K562 (cell line): ENCODE measurements at regions not wholly inside any gene's neighbourhood (a gene's known extent, or its start where the extent isn't known, plus 50 kb on each side); places are given as distances from the start of the nearest gene placed in this dataset.

Experiments
- AFF1 ChIP-seq, 2 experiments: fragments of 450-650 bp; IDR thresholded peaks; 2 replicates each; pipeline ENCODE4 v1.6.1; 2018; ENCODE audit warnings: mild to moderate bottlenecking in 2 of 2, low read depth in 1 of 2; ENCODE audit not compliant: partially characterized antibody in 2 of 2
- BCOR ChIP-seq: fragments of 450-650 bp; IDR thresholded peaks from 2 replicates; pipeline ENCODE4 v1.6.1; 2016
- CBFA2T2 ChIP-seq: fragments of 450-650 bp; conservative IDR thresholded peaks from 2 replicates; pipeline ENCODE4 v1.6.1; 2017; ENCODE audit warnings: mild to moderate bottlenecking
- CBX3 ChIP-seq, 2 experiments: IDR thresholded peaks; 1 replicate in 1 of 2; 2 replicates in 1 of 2; pipeline ENCODE4 v1.6.1; 2012; ENCODE audit warnings: inconsistent platforms in 2 of 2, low read length in 2 of 2, borderline replicate concordance in 1 of 2, control low read depth in 1 of 2
- ETS1 ChIP-seq: conservative IDR thresholded peaks from 2 replicates; pipeline ENCODE4 v1.6.1; 2011; ENCODE audit warnings: low read depth, mild to moderate bottlenecking, low read length; ENCODE audit not compliant: control insufficient read depth
- HCFC1 ChIP-seq: IDR thresholded peaks from 2 replicates; pipeline ENCODE4 v1.6.1; 2012; ENCODE audit warnings: low read depth, low read length, improper control_type of control experiment
- HSF4 ChIP-seq: fragments of 250-450 bp; sonication (Bioruptor Pico); IDR thresholded peaks from 2 replicates; pipeline ENCODE4 v2.1.2; 2022; ENCODE audit warnings: mild to moderate bottlenecking, moderate library complexity, borderline replicate concordance
- POU5F1 ChIP-seq: fragments of 150-350 bp; IDR thresholded peaks from 2 replicates; pipeline ENCODE4 v1.6.1; 2014; ENCODE audit warnings: borderline replicate concordance, low read length, low read depth, mild to moderate bottlenecking; ENCODE audit not compliant: partially characterized antibody
- PRDM10 ChIP-seq: fragments of 450-650 bp; IDR thresholded peaks from 2 replicates; pipeline ENCODE4 v1.6.1; 2018; ENCODE audit not compliant: partially characterized antibody
- RBM39 ChIP-seq: fragments of 200-400 bp; formaldehyde crosslinking; optimal IDR thresholded peaks from 2 replicates; pipeline ENCODE3; 2018; ENCODE audit warnings: low read depth, low read length
- TEAD2 ChIP-seq: fragments of 450-650 bp; IDR thresholded peaks from 2 replicates; pipeline ENCODE4 v1.6.1; 2016; ENCODE audit warnings: missing genetic modification characterization, control low read depth, missing compliant biosample characterization
- UBTF ChIP-seq, 2 experiments: IDR thresholded peaks; 2 replicates each; pipeline ENCODE4 v1.6.1; 2012; ENCODE audit warnings: improper control_type of control experiment in 2 of 2, low read depth in 2 of 2, low read length in 2 of 2, borderline replicate concordance in 1 of 2
- ZNF561 ChIP-seq: fragments of 450-650 bp; formaldehyde crosslinking; conservative IDR thresholded peaks from 2 replicates; pipeline ENCODE4 v1.4.0; 2020; ENCODE audit warnings: mild to moderate bottlenecking, moderate library complexity
- ZSCAN32 ChIP-seq: fragments of 450-650 bp; formaldehyde crosslinking; IDR thresholded peaks from 2 replicates; pipeline ENCODE4 v1.4.0; 2020; ENCODE audit warnings: mild to moderate bottlenecking, moderate library complexity

GRCh38 chr6:26285143-26286134, 79.6 kb upstream of the BTN3A2 start (continued):
- TF ChIP-seq HSF4 (CRISPR knock-in tag) (no peak), TEAD2 (tag) (peak; percentile 90), PRDM10 (peak; percentile 66), HCFC1 (peak; percentile 45; the same call in 1 of the 2 replicates), AFF1 (IDR thresholded peaks at IDR 0.05; ENCODE audit: low read depth in 1 of 2, partially characterized antibody in 2 of 2) (peak; percentile 73 to 96), UBTF (IDR thresholded peaks at IDR 0.05; ENCODE audit: borderline replicate concordance in 1 of 2, low read depth in 2 of 2, low read length in 2 of 2) (peak in 1 of 2 experiments; percentile 74; a peak in 2 of 4 replicates), ZSCAN32 (CRISPR knock-in tag) (peak; percentile 85), BCOR (peak; percentile 92), POU5F1 (peak; percentile 39), CBFA2T2 (peak; percentile 76), CBX3 (IDR thresholded peaks at IDR 0.05; ENCODE audit: borderline replicate concordance in 1 of 2, low read length in 2 of 2) (peak in 1 of 2 experiments; percentile 90; a peak in 2 of 3 replicates), ZNF561 (no peak), RBM39 (peak; percentile 97), ETS1 (peak; percentile 91; the same call in 1 of the 2 replicates)
